ENCODE measurements at regions not wholly inside any gene's neighbourhood (a gene's known extent, or its start where the extent isn't known, plus 50 kb on each side); places are given as distances from the start of the nearest gene placed in this dataset.

- FAIRE-seq (no peak), ATAC-seq (no peak), DNase-seq (ENCODE audit: extremely low read depth in 1 of 4, low spot score in 3 of 4) (no peak)
- POLR2A ChIA-PET, result no interaction called here
- intact Hi-C loops (cut with micrococcal nuclease) (no loop called here), in situ Hi-C loops (cut with MboI) (no loop called here)
- Histone ChIP-seq H3K4me2 (ENCODE audit: insufficient read depth, low read length) (no peak overlapping the region), H4K20me1 (replicated peaks; ENCODE audit: control insufficient read depth, insufficient read depth, low read length) (no peaks in the 10 kb centered on the region), H3K36me3 (ENCODE audit: control insufficient read depth, insufficient read depth, low read length) (no peaks in the 10 kb centered on the region), H3K9ac (ENCODE audit: insufficient read depth in 1 of 2, low read depth in 2 of 2, low read length in 2 of 2) (no peak overlapping the region), H3K27ac (ENCODE audit: extremely low read depth, low read depth, low read length) (no peak overlapping the region), H2AFZ (ENCODE audit: low read depth, low read length) (no peak overlapping the region), H3K4me1 (replicated peaks in 1 of 2; ENCODE audit: control insufficient read depth in 2 of 2, insufficient read depth in 2 of 2, low read length in 2 of 2) (no peaks in the 10 kb centered on the region), H3K9me3 (replicated peaks; ENCODE audit: control insufficient read depth, insufficient read depth, low read depth, low read length) (no peaks in the 10 kb centered on the region), H3K9me1 (ENCODE audit: control insufficient read depth, insufficient read depth, low read length) (no peaks in the 10 kb centered on the region), H3K4me3 (no peak overlapping the region), H3K79me2 (ENCODE audit: control insufficient read depth, insufficient read depth, low read length) (no peaks in the 10 kb centered on the region), H3K27me3 (ENCODE audit: control insufficient read depth in 2 of 2, insufficient read depth in 2 of 2, low read length in 2 of 2) (no peaks in the 10 kb centered on the region)
- no TSS peak for BruUV-seq (replicated peaks)
- TF ChIP-seq PTTG1 (tag; IDR thresholded peaks at IDR 0.05; ENCODE audit: low read depth) (no peak), BACH1 (tag; IDR thresholded peaks at IDR 0.05) (no peak), FOXP1 (CRISPR knock-in tag; IDR thresholded peaks at IDR 0.05) (no peak), CSDE1 (IDR thresholded peaks at IDR 0.05) (no peak), SMAD3 (CRISPR knock-in tag; conservative IDR thresholded peaks at IDR 0.05) (no peak), HNRNPH1 (optimal IDR thresholded peaks at IDR 0.05; ENCODE audit: low read depth, low read length) (no peak), TCFL5 (CRISPR knock-in tag; conservative IDR thresholded peaks at IDR 0.05) (no peak), ZNF785 (CRISPR knock-in tag; IDR thresholded peaks at IDR 0.05) (no peak), CHD4 (IDR thresholded peaks at IDR 0.05; ENCODE audit: insufficient read depth, insufficient replicate concordance, low read depth, low read length, poor library complexity, severe bottlenecking) (no peak), PHF20 (IDR thresholded peaks at IDR 0.05; ENCODE audit: partially characterized antibody) (no peak), KAT7 (CRISPR knock-in tag; IDR thresholded peaks at IDR 0.05; ENCODE audit: borderline replicate concordance) (no peak), ZNF644 (tag; IDR thresholded peaks at IDR 0.05; ENCODE audit: low read depth) (no peak), ZNF140 (CRISPR knock-in tag; IDR thresholded peaks at IDR 0.05) (no peak), ZNF699 (CRISPR knock-in tag; IDR thresholded peaks at IDR 0.05; ENCODE audit: insufficient replicate concordance) (no peak), NBN (IDR thresholded peaks at IDR 0.05; ENCODE audit: low read depth) (no peak), MCM2 (IDR thresholded peaks at IDR 0.05; ENCODE audit: low read depth) (no peak), YBX1 (IDR thresholded peaks at IDR 0.05) (no peak), REST (IDR thresholded peaks at IDR 0.05; ENCODE audit: borderline replicate concordance) (no peak), REST (CRISPR knock-in tag; IDR thresholded peaks at IDR 0.05; ENCODE audit: low read depth) (no peak)
- CTCF ChIA-PET (ENCODE audit: low intra/inter-chr PET ratio), result no interaction called here
Measured at GRCh38 chrX:22698151-22698550, 301.6 kb upstream of the DDX53 start.
